OCI-LY1 (cell line): ENCODE measurements at regions not wholly inside any gene's neighbourhood (a gene's known extent, or its start where the extent isn't known, plus 50 kb on each side); places are given as distances from the start of the nearest gene placed in this dataset.

Experiments used
- EZH2 ChIP-seq: fragments of 200-600 bp; sonication (generic), shearing (Covaris generic); IDR thresholded peaks from 2 replicates; pipeline ENCODE4 v1.8.0; 2017; ENCODE audit warnings: borderline replicate concordance, mixed run types, mild to moderate bottlenecking, antibody characterized with exemption, low read length, moderate library complexity, mixed read lengths
- TF ChIP-seq, protein P1 (sequence below): fragments of 200-600 bp; sonication (generic), shearing (Covaris generic); IDR thresholded peaks from 2 replicates; pipeline ENCODE4 v1.5.1; 2017; ENCODE audit warnings: mild to moderate bottlenecking, antibody characterized with exemption, low read length, moderate library complexity, mixed read lengths

DNA sequence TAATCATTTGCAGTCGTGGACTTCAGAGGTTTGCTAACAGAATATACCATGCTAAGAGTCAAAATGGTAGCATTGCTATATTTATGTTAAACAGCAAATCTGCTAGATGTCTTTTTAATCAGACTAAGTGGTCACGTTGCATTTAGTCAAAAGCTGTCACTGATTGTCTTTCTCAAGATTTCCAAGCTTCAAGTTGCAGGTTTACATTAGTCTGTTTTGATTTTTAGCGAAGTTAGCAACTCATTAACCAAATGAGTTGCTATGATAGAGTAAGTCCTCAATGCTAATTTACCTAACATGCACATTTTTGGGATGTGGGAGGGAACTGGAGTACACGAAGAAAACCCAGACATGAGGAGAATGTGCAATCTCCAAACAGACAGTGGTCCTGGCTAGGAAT is 653.2 kb downstream of the TNS3 start:
- TF ChIP-seq, protein P1, sequence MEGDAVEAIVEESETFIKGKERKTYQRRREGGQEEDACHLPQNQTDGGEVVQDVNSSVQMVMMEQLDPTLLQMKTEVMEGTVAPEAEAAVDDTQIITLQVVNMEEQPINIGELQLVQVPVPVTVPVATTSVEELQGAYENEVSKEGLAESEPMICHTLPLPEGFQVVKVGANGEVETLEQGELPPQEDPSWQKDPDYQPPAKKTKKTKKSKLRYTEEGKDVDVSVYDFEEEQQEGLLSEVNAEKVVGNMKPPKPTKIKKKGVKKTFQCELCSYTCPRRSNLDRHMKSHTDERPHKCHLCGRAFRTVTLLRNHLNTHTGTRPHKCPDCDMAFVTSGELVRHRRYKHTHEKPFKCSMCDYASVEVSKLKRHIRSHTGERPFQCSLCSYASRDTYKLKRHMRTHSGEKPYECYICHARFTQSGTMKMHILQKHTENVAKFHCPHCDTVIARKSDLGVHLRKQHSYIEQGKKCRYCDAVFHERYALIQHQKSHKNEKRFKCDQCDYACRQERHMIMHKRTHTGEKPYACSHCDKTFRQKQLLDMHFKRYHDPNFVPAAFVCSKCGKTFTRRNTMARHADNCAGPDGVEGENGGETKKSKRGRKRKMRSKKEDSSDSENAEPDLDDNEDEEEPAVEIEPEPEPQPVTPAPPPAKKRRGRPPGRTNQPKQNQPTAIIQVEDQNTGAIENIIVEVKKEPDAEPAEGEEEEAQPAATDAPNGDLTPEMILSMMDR, result no peak
- TF ChIP-seq EZH2, result no peak
